ENCODE measurements at regions not wholly inside any gene's neighbourhood (a gene's known extent, or its start where the extent isn't known, plus 50 kb on each side); places are given as distances from the start of the nearest gene placed in this dataset.

GRCh38 chr1:57489358-57490036 is 65.6 kb upstream of the DAB1 start:
- Histone ChIP-seq H3K4me1 (no peaks in the 10 kb centered on the region), H3K36me3 (no peaks in the 10 kb centered on the region), H3K9me3 (no peaks in the 10 kb centered on the region), H3K27ac (no peak overlapping the region), H3K27me3 (no peaks in the 10 kb centered on the region), H3K4me3 (no peak overlapping the region)
- DNase-seq (ENCODE audit: low spot score): no peak
- no peak for TF ChIP-seq CTCF (IDR thresholded peaks at IDR 0.05)

DNA sequence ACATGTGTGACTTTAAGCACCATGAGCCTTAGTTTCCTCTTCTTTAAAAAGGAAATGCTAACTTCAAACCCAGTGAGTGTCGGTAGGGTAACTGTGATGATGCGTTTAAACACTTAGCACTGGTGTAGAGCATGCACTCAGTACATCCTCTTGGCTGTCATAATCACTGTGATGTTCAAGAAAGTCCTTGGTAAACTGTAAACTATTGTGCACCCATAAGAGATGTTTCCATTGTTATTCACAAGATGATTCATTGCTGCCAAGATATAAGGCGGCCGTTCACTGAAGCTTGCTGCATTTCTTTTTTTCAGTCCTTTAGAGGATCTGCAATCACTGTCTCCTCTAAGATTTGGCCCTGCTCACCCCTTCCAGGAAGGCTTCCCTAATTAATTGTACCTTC is 61.8 kb upstream of the DAB1 start:
- no peak for TF ChIP-seq CTCF (IDR thresholded peaks at IDR 0.05)
- no peaks in the 10 kb centered on the region for H3K9me3 ChIP-seq
- no peak for DNase-seq (ENCODE audit: low spot score)
- H3K4me1 ChIP-seq: no peaks in the 10 kb centered on the region
- no peaks in the 10 kb centered on the region for H3K36me3 ChIP-seq
- H3K27ac ChIP-seq: no peak overlapping the region
- H3K27me3 ChIP-seq: no peaks in the 10 kb centered on the region
- H3K4me3 ChIP-seq: no peak overlapping the region

DNA sequence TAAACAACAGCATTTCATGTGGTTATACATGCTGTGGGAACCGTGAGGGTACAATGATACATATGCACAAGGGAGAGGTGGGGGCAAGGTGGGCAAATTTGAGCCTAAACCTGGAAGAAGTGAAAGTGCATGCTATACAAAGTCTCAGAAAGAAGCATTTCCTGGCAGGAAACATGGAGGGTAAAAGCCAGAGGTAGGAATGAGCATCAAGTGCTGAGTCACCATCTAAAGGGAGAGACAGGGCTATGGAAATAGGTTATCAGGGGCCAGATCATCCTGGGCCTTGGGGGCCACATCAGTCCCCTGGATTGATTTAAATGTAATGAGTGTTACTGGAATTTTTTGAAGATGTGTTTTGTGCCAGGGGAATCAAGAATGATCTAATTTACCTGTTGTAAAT is 60.1 kb upstream of the DAB1 start:
- TF ChIP-seq CTCF (IDR thresholded peaks at IDR 0.05): no peak
- Histone ChIP-seq H3K9me3 (no peaks in the 10 kb centered on the region), H3K4me3 (no peak overlapping the region), H3K27me3 (no peaks in the 10 kb centered on the region), H3K4me1 (no peaks in the 10 kb centered on the region), H3K27ac (no peak overlapping the region), H3K36me3 (no peaks in the 10 kb centered on the region)
- no peak for DNase-seq (ENCODE audit: low spot score)

DNA sequence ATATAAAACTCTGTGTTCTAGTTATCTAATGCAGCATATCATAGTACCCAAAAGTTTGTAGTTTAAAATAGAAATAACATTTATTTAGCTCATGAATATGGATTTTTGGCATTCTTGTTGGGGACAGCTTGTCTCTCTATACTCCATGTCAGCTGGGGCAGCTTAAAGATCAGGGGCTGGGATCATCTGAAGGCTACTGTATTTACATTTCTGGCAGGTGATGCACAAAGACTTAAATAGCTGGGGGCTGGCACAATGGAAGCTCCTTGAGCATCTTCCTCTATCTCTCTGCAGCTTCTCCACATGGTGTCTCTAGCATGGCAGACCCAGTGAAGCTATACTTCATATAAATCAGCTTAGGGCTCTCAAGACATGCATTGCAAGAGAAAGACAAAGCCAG is 55.6 kb upstream of the DAB1 start:
- DNase-seq (ENCODE audit: low spot score): no peak
- Histone ChIP-seq H3K27ac (no peak overlapping the region), H3K36me3 (no peaks in the 10 kb centered on the region), H3K27me3 (no peaks in the 10 kb centered on the region), H3K4me1 (no peaks in the 10 kb centered on the region), H3K4me3 (no peak overlapping the region), H3K9me3 (no peaks in the 10 kb centered on the region)
- TF ChIP-seq CTCF (IDR thresholded peaks at IDR 0.05): no peak

GRCh38 chr1:57475366-57475765 is 51.5 kb upstream of the DAB1 start:
- no peak overlapping the region for H3K27ac ChIP-seq
- H3K9me3 ChIP-seq: no peaks in the 10 kb centered on the region
- no peaks in the 10 kb centered on the region for H3K4me1 ChIP-seq
- no peaks in the 10 kb centered on the region for H3K36me3 ChIP-seq
- no peaks in the 10 kb centered on the region for H3K27me3 ChIP-seq
- no peak overlapping the region for H3K4me3 ChIP-seq
- no peak for TF ChIP-seq CTCF (IDR thresholded peaks at IDR 0.05)
- DNase-seq (ENCODE audit: low spot score): no peak

GRCh38 chr1:57474137-57474750 is 50.4 kb upstream of the DAB1 start:
- H3K27ac ChIP-seq: no peak overlapping the region
- no peaks in the 10 kb centered on the region for H3K36me3 ChIP-seq
- no peak overlapping the region for H3K4me3 ChIP-seq
- no peaks in the 10 kb centered on the region for H3K4me1 ChIP-seq
- no peaks in the 10 kb centered on the region for H3K27me3 ChIP-seq
- TF ChIP-seq CTCF (IDR thresholded peaks at IDR 0.05): no peak
- no peak for DNase-seq (ENCODE audit: low spot score)
- no peaks in the 10 kb centered on the region for H3K9me3 ChIP-seq

Measured in right atrium auricular region (tissue), 2 donors.